HUES64 (cell line): ENCODE measurements at regions not wholly inside any gene's neighbourhood (a gene's known extent, or its start where the extent isn't known, plus 50 kb on each side); places are given as distances from the start of the nearest gene placed in this dataset.

Source experiments
- H3K27ac ChIP-seq: 2 replicates; pipeline ENCODE4 v1.7.0; 2013; ENCODE audit warnings: low read depth, low read length, inconsistent platforms
- H3K27me3 ChIP-seq: 2 replicates; pipeline ENCODE4 v1.6.1; 2013; ENCODE audit warnings: mild to moderate bottlenecking, low read length; ENCODE audit not compliant: insufficient read depth
- H3K36me3 ChIP-seq: 2 replicates; pipeline ENCODE4 v1.6.1; 2013; ENCODE audit warnings: mild to moderate bottlenecking, low read length; ENCODE audit not compliant: insufficient read depth
- H3K4me1 ChIP-seq: 2 replicates; pipeline ENCODE4 v1.6.1; 2013; ENCODE audit warnings: mild to moderate bottlenecking, low read length, moderate library complexity; ENCODE audit not compliant: insufficient read depth
- H3K4me3 ChIP-seq: 2 replicates; pipeline ENCODE4 v1.5.1; 2013; ENCODE audit warnings: mild to moderate bottlenecking, low read length, moderate library complexity
- H3K9ac ChIP-seq: 2 replicates; pipeline ENCODE4 v1.6.1; 2013; ENCODE audit warnings: mild to moderate bottlenecking, low read depth, low read length
- H3K9me3 ChIP-seq: 2 replicates; pipeline ENCODE4 v1.6.1; 2013; ENCODE audit warnings: low read depth, low read length; ENCODE audit not compliant: insufficient read depth
- WGBS: fragments of 150-250, 120-280 bp; methylation state at CpG from one replicate; pipeline ENCODE4 v1.1.7; 2013; ENCODE audit warnings: missing lambda C conversion rate; 5-methylcytosine and 5-hydroxymethylcytosine counted together

DNA sequence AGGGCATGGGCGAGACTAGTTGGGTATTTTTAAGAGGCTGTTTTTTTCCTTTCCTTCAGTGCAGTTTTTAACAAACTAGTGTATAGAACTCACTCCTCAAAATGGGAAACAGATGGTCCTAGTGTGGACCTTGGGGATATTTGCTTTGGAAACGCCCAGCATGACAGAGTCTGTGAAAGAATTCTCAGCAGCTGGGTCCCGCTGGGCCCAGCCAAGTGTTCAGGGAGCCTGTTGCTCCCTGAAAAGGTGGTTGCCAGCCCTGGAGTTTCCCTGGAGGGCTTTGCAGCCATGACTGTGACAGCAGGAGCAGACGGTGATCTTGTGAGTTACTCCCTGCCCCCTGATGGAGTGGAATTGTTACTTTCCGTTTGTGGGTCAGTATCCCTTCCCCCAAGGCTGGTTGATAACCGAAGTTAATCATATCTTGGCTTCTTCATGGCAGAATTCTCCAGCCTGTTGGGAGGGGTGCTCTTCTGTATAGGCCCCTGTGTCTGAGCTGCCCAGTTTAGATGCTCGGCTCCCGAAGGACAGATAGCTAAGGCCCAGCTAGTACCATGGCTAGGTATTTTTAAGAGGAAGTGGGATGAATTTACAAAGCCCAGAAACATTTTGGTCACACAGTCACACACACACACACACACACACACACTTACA lies 278.6 kb upstream of the HABP2 start:
- Histone ChIP-seq H3K9me3 (peaks cover 9% of the 10 kb centered on the region; the same call in 1 of the 2 replicates), H3K27ac (no peak overlapping the region), H3K4me1 (peaks cover 10% of the 10 kb centered on the region; the same call in 1 of the 2 replicates), H3K27me3 (no peaks in the 10 kb centered on the region), H3K36me3 (no peaks in the 10 kb centered on the region), H3K9ac (no peak overlapping the region), H3K4me3 (no peak overlapping the region)
- 85% methylated on average over 8 of the region's 8 CpGs for WGBS

GRCh38 chr10:113278221-113278620 lies 274.6 kb upstream of the HABP2 start:
- Histone ChIP-seq H3K9me3 (peaks cover 9% of the 10 kb centered on the region; the same call in 1 of the 2 replicates), H3K4me1 (peaks cover 7% of the 10 kb centered on the region; the same call in 1 of the 2 replicates), H3K27me3 (no peaks in the 10 kb centered on the region), H3K36me3 (no peaks in the 10 kb centered on the region), H3K9ac (no peak overlapping the region), H3K27ac (no peak overlapping the region), H3K4me3 (no peak overlapping the region)
- WGBS: 92% methylated on average over 1 of the region's 1 CpG

DNA sequence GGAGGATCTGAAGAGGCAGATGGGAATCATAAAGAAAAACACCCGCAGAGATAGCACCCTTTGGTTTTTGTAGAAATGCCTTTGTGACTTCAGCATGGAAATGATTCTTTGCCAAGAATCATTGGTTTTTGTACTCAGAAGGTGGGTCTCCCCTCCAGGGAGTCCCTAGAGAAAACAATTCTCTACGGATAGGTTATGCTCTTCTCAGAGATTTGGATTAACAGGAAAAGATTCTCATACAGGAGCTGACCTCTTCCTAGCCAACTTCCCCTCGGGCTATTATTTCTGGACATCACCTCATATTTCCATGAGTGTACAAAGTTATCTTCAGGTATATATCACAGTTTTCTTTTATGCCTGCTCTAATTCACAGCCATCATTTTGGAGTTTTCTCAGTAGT lies 274.2 kb upstream of the HABP2 start:
- Histone ChIP-seq H3K9me3 (peaks cover 9% of the 10 kb centered on the region; the same call in 1 of the 2 replicates), H3K36me3 (no peaks in the 10 kb centered on the region), H3K9ac (no peak overlapping the region), H3K27me3 (no peaks in the 10 kb centered on the region), H3K4me1 (peaks cover 2% of the 10 kb centered on the region; the same call in 1 of the 2 replicates), H3K4me3 (no peak overlapping the region), H3K27ac (no peak overlapping the region)
- WGBS: 94% methylated on average over 3 of the region's 3 CpGs

GRCh38 chr10:113279262-113279661 lies 273.6 kb upstream of the HABP2 start:
- Histone ChIP-seq H3K36me3 (no peaks in the 10 kb centered on the region), H3K27me3 (no peaks in the 10 kb centered on the region), H3K4me3 (no peak overlapping the region), H3K4me1 (no peaks in the 10 kb centered on the region), H3K27ac (no peak overlapping the region), H3K9ac (no peak overlapping the region), H3K9me3 (peaks cover 9% of the 10 kb centered on the region; the same call in 1 of the 2 replicates)
- WGBS: 94% methylated on average over 4 of the region's 4 CpGs

DNA sequence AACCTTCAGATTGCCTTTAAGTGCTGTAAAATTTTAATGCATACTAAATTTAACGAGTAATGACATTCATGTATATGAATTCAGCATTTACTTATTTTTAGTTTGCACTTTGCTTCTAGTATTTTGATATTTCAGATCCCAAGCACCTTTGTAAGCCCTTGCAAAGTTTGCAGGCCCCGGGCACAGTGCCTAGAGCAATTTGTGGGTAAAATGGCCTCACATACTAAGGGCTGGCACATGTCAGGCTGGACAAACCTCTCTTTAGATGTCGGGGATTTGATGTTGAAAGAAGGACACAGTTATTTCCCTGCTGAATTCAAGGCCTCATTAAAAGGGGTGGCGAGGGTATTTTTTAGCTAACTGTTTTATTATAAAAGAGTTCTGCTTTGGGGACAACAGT lies 270.3 kb upstream of the HABP2 start:
- H3K4me1 ChIP-seq: no peaks in the 10 kb centered on the region
- no peak overlapping the region for H3K9ac ChIP-seq
- H3K9me3 ChIP-seq: no peaks in the 10 kb centered on the region
- H3K27ac ChIP-seq: no peak overlapping the region
- H3K27me3 ChIP-seq: no peaks in the 10 kb centered on the region
- WGBS: 93% methylated on average over 3 of the region's 4 CpGs
- no peaks in the 10 kb centered on the region for H3K36me3 ChIP-seq
- no peak overlapping the region for H3K4me3 ChIP-seq

- H3K36me3 ChIP-seq: no peaks in the 10 kb centered on the region
- H3K27ac ChIP-seq: no peak overlapping the region
- H3K9ac ChIP-seq: no peak overlapping the region
Measured at GRCh38 chr10:113283189-113283588, 269.7 kb upstream of the HABP2 start.

GRCh38 chr10:113284635-113285034 lies 268.2 kb upstream of the HABP2 start:
- H3K9me3 ChIP-seq: no peaks in the 10 kb centered on the region
- H3K27ac ChIP-seq: no peak overlapping the region
- 95% methylated on average over 4 of the region's 4 CpGs for WGBS
- H3K4me1 ChIP-seq: no peaks in the 10 kb centered on the region
- no peak overlapping the region for H3K4me3 ChIP-seq
- no peaks in the 10 kb centered on the region for H3K36me3 ChIP-seq
- no peak overlapping the region for H3K9ac ChIP-seq
- H3K27me3 ChIP-seq: no peaks in the 10 kb centered on the region

More at GRCh38 chr10:113283189-113283588, 269.7 kb upstream of the HABP2 start:
- Histone ChIP-seq H3K9me3 (no peaks in the 10 kb centered on the region), H3K4me1 (no peaks in the 10 kb centered on the region), H3K4me3 (no peak overlapping the region), H3K27me3 (no peaks in the 10 kb centered on the region)
- WGBS: 90% methylated on average over 5 of the region's 5 CpGs

- no peaks in the 10 kb centered on the region for H3K9me3 ChIP-seq
- no peak overlapping the region for H3K4me3 ChIP-seq
- no peak overlapping the region for H3K27ac ChIP-seq
- no peaks in the 10 kb centered on the region for H3K27me3 ChIP-seq
- H3K4me1 ChIP-seq: no peaks in the 10 kb centered on the region
- H3K36me3 ChIP-seq: no peaks in the 10 kb centered on the region
- no peak overlapping the region for H3K9ac ChIP-seq
- WGBS: 95% methylated on average over 9 of the region's 9 CpGs
Measured at GRCh38 chr10:113285305-113285704, 267.5 kb upstream of the HABP2 start.

- H3K4me1 ChIP-seq: no peaks in the 10 kb centered on the region
- no peaks in the 10 kb centered on the region for H3K27me3 ChIP-seq
- no peaks in the 10 kb centered on the region for H3K9me3 ChIP-seq
Measured at GRCh38 chr10:113287592-113287991, 265.3 kb upstream of the HABP2 start.

GRCh38 chr10:113290137-113290536 lies 262.7 kb upstream of the HABP2 start:
- 95% methylated on average over 1 of the region's 1 CpG for WGBS
- no peak overlapping the region for H3K27ac ChIP-seq
- H3K4me1 ChIP-seq: no peaks in the 10 kb centered on the region
- H3K9ac ChIP-seq: no peak overlapping the region
- H3K4me3 ChIP-seq: no peak overlapping the region
- no peaks in the 10 kb centered on the region for H3K36me3 ChIP-seq
- no peaks in the 10 kb centered on the region for H3K9me3 ChIP-seq
- no peaks in the 10 kb centered on the region for H3K27me3 ChIP-seq

More at GRCh38 chr10:113287592-113287991, 265.3 kb upstream of the HABP2 start:
- Histone ChIP-seq H3K4me3 (no peak overlapping the region), H3K9ac (no peak overlapping the region), H3K36me3 (no peaks in the 10 kb centered on the region), H3K27ac (no peak overlapping the region)

DNA sequence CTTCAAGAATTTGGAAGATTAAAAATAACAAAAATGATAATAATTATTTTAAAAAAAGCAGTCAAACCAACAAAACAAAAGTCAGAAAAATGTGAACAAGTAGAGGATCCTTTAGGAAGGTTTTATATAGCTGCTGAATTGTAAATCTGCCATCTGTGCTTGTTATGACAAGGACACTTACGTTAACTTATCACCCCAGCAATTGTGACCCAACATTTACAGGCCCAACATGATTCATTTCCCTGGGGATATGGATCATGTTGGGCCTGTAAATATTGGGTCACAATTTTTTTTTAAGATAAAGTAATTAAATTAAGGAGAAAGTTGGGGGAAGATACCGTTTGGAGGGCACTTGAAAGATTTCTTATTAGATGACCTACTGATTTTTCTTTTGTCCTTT lies 261.4 kb upstream of the HABP2 start:
- Histone ChIP-seq H3K36me3 (no peaks in the 10 kb centered on the region), H3K9ac (no peak overlapping the region), H3K9me3 (no peaks in the 10 kb centered on the region), H3K4me1 (no peaks in the 10 kb centered on the region), H3K27ac (no peak overlapping the region), H3K27me3 (no peaks in the 10 kb centered on the region), H3K4me3 (no peak overlapping the region)
- 90% methylated on average over 2 of the region's 2 CpGs for WGBS

DNA sequence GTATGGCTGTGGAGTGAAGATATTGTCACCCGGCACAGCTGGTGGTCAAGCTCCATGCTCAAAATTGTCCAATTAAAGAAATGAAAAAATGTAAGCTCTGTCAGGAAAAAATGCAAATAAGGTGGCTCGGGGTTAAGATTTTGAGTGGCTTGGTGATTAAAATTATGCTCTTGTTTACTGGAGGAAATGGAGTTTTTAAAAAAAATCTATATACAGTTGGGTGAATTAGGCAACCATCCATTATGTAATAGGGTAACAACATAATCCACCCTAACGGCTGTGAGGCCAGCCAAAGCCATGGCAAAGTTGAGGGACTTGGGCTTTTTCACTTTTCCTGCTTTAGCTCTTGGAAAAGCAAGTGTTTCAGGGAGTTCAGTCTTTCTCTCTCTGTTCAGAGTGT lies 260.8 kb upstream of the HABP2 start:
- H3K9me3 ChIP-seq: no peaks in the 10 kb centered on the region
- no peak overlapping the region for H3K9ac ChIP-seq
- no peaks in the 10 kb centered on the region for H3K4me1 ChIP-seq
- H3K36me3 ChIP-seq: no peaks in the 10 kb centered on the region
- 94% methylated on average over 3 of the region's 3 CpGs for WGBS
- no peaks in the 10 kb centered on the region for H3K27me3 ChIP-seq
- H3K27ac ChIP-seq: no peak overlapping the region
- H3K4me3 ChIP-seq: no peak overlapping the region
